Testis (tissue), 2 donors: ENCODE measurements at regions not wholly inside any gene's neighbourhood (a gene's known extent, or its start where the extent isn't known, plus 50 kb on each side); places are given as distances from the start of the nearest gene placed in this dataset.

ENCODE experiments used
- DNase-seq: peaks from one replicate; pipeline ENCODE4 v3.0.0-alpha.2; 2019
- H3K27ac ChIP-seq, 2 donors: fragments of 200-600 bp; sonication (generic); one replicate each; pipeline ENCODE4 v1.5.1; 2019
- H3K27me3 ChIP-seq: fragments of 200-600 bp; sonication (generic); one replicate; pipeline ENCODE4 v1.5.1; 2019
- H3K36me3 ChIP-seq: fragments of 200-600 bp; sonication (generic); one replicate; pipeline ENCODE4 v1.5.1; 2017; ENCODE audit warnings: low read depth; ENCODE audit errors: missing control alignments
- H3K4me1 ChIP-seq: fragments of 200-600 bp; sonication (generic); one replicate; pipeline ENCODE4 v1.5.1; 2019
- H3K4me3 ChIP-seq, 2 donors: fragments of 200-600 bp; sonication (generic); one replicate each; pipeline ENCODE4 v1.5.1; 2017 to 2019
- H3K9me3 ChIP-seq: fragments of 200-600 bp; sonication (generic); one replicate; pipeline ENCODE4 v1.5.1; 2017
- POLR2A ChIP-seq: fragments of 450-650 bp; IDR thresholded peaks from one replicate; pipeline ENCODE4 v1.6.1; 2017; ENCODE audit warnings: antibody characterized with exemption, mild to moderate bottlenecking, moderate library complexity
- WGBS, 2 donors: methylation state at CpG; one replicate each; pipeline ENCODE4 v1.1.5; 2018; 5-methylcytosine and 5-hydroxymethylcytosine counted together
- intact Hi-C: fragments of 100-400 bp; cut with DNase I; formaldehyde crosslinking; loops from one replicate; pipeline ENCODE4 v1.15.1; 2023; ENCODE audit warnings: low total_unique reads
- TF ChIP-seq, protein P1 (sequence below), 3 experiments: fragments of 450-650 bp in 2 of 3; fragments of 200-600 bp in 1 of 3; sonication (generic) in 1 of 3; IDR thresholded peaks; one replicate each; pipeline ENCODE4 v1.5.1; 2016 to 2019; ENCODE audit warnings: antibody characterized with exemption in 3 of 3, mild to moderate bottlenecking in 2 of 3, moderate library complexity in 1 of 3

DNA sequence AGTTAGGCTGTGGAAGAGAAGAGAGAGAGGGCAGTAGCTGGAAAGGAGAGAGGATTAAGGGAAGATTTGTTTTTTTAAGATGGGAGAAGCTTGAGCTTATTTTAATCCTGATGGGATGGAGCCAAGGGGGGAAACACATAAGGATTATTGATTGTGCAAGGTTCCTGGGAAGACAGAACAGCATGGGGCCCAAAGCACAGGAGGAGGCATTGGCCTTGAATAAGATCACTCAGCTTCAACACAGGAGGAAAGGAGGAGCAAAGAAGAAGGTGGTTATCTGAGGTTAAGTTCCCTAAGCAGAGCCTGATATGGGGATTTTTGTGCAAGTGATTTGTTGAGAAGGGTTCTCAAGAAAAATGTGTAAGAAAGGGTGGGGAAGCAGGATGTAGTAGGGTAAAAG, 169.8 kb downstream of the ABCC12 start:
- Histone ChIP-seq H3K4me1 (no peaks in the 10 kb centered on the region), H3K4me3 (no peak overlapping the region), H3K36me3 (no peaks in the 10 kb centered on the region), H3K27ac (no peak overlapping the region), H3K9me3 (no peaks in the 10 kb centered on the region), H3K27me3 (no peaks in the 10 kb centered on the region)
- TF ChIP-seq POLR2A: no peak
- TF ChIP-seq, protein P1, sequence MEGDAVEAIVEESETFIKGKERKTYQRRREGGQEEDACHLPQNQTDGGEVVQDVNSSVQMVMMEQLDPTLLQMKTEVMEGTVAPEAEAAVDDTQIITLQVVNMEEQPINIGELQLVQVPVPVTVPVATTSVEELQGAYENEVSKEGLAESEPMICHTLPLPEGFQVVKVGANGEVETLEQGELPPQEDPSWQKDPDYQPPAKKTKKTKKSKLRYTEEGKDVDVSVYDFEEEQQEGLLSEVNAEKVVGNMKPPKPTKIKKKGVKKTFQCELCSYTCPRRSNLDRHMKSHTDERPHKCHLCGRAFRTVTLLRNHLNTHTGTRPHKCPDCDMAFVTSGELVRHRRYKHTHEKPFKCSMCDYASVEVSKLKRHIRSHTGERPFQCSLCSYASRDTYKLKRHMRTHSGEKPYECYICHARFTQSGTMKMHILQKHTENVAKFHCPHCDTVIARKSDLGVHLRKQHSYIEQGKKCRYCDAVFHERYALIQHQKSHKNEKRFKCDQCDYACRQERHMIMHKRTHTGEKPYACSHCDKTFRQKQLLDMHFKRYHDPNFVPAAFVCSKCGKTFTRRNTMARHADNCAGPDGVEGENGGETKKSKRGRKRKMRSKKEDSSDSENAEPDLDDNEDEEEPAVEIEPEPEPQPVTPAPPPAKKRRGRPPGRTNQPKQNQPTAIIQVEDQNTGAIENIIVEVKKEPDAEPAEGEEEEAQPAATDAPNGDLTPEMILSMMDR (IDR thresholded peaks at IDR 0.05): no peak
- no peak for DNase-seq
- intact Hi-C loops: no loop called here

DNA sequence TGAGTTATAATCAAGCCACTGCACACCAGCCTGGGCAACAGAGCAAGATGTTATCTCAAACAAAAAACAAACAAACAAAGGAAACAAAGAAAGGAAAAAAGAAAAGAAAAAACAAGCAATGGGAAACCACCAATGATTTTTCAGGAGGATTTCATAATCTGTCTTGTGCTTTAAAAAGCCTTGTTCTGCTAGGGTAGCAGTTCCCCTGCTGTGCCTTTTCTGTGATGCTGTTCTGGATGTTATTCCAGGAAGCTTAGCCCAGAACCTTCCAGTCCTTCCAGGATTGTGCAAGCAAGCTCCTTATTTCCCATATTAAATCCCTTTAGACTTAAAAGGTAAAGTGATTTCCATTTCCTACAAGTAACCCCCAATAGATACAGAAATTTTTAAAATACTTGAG, 171.1 kb downstream of the ABCC12 start:
- Histone ChIP-seq H3K27ac (no peak overlapping the region), H3K4me3 (no peak overlapping the region), H3K36me3 (no peaks in the 10 kb centered on the region), H3K27me3 (no peaks in the 10 kb centered on the region), H3K9me3 (no peaks in the 10 kb centered on the region), H3K4me1 (no peaks in the 10 kb centered on the region)
- no peak for TF ChIP-seq POLR2A
- TF ChIP-seq, protein P1 (IDR thresholded peaks at IDR 0.05): no peak
- no peak for DNase-seq
- intact Hi-C loops: no loop called here

DNA sequence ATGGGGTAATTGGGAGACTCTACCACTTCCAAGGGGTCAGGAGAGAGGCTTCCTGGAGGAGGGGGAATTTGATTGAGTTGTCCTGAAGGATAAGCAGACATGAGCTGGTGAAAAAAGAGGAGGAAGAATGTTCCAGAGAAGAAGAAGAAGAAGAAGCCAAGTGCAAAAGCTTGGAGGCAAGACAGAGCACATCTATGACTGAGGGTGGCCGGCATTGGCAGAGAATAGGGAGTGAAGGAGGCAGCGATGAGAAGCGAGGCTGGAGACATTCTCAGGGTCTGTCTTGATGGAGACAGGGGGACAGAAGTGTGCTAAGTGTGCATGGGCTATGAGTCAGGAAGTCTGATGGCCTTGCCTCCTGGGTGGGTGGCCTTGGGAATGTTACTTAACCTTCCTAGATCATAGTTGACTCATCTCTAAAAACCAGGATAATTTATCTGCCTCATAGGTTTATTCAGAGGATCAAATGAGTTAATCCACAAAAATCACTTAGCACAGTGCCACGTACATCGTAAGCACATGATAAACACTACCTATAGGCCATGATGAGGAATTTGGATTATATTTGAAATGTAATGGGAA, 171.7 kb downstream of the ABCC12 start:
- DNase-seq: no peak
- H3K4me1 ChIP-seq: no peaks in the 10 kb centered on the region
- no peaks in the 10 kb centered on the region for H3K9me3 ChIP-seq
- H3K27me3 ChIP-seq: no peaks in the 10 kb centered on the region
- H3K4me3 ChIP-seq: no peak overlapping the region
- intact Hi-C loops: no loop called here
- no peak for TF ChIP-seq POLR2A
- TF ChIP-seq, protein P1 (IDR thresholded peaks at IDR 0.05): no peak
- no peaks in the 10 kb centered on the region for H3K36me3 ChIP-seq
- no peak overlapping the region for H3K27ac ChIP-seq
- 81 to 93% methylated on average over 5 of the region's 5 CpGs for whole genome bisulfite sequencing, 2 donors

DNA sequence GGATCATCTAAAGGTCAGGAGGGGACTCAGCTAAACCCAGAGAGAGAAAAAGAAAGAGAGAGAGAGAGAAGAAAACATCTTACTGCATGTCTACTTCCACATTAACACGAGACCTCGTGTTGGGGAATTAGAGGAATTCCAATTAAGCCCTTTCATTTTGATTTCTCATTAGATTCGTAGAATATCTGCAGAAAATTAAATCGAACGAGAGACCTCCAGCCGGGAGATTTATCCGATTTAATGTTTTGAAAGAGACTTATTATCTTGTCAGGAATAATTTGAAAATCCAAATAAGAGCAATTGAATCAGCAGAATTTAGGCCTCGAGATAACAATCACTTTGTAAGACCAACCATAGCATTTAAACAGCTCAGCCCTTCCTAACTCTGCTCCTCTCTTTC, 175.6 kb downstream of the ABCC12 start:
- no peak for DNase-seq
- intact Hi-C loops: no loop called here
- TF ChIP-seq, protein P1 (IDR thresholded peaks at IDR 0.05): no peak
- no peak for TF ChIP-seq POLR2A
- H3K9me3 ChIP-seq: no peaks in the 10 kb centered on the region
- no peaks in the 10 kb centered on the region for H3K36me3 ChIP-seq
- H3K27ac ChIP-seq: no peak overlapping the region
- no peaks in the 10 kb centered on the region for H3K27me3 ChIP-seq
- 77 to 85% methylated on average over 8 of the region's 8 CpGs for WGBS, 2 donors
- no peaks in the 10 kb centered on the region for H3K4me1 ChIP-seq
- H3K4me3 ChIP-seq: no peak overlapping the region

DNA sequence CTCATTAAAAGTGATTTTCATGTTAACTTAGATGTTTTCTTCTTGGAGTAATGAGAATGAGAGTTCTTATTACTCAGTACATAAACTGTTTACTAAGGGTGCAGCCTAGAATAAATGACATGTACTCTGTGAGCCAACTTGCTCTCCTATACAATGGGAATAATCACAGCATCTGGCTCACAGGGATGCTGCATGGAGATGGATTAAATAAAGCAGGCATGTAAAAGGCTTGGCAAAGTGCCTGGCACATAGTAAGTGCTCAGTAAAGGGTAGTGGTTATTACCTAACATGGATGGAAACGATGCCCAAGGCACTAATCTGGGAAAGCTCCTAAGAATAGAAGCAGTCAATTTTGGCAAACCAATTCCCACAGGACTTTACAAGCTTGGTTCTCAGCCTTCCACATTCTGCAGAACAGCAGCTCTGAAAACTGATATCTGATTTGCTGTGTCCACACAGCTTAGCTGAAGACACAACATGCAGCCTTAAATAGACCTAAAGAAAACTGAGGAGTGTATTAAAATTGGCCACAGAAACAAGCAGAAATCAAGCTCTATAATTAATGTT, 176.1 kb downstream of the ABCC12 start:
- no peaks in the 10 kb centered on the region for H3K4me1 ChIP-seq
- TF ChIP-seq, protein P1 (IDR thresholded peaks at IDR 0.05): no peak
- no peak for TF ChIP-seq POLR2A
- no peaks in the 10 kb centered on the region for H3K9me3 ChIP-seq

More for the DNA sequence above, 176.1 kb downstream of the ABCC12 start:
- no peak for DNase-seq
- Histone ChIP-seq H3K36me3 (no peaks in the 10 kb centered on the region), H3K4me3 (no peak overlapping the region), H3K27ac (no peak overlapping the region), H3K27me3 (no peaks in the 10 kb centered on the region)
- WGBS, 2 donors: 56 to 66% methylated on average over 1 of the region's 1 CpG
- intact Hi-C loops: no loop called here
